OCI-LY7 (cell line): ENCODE measurements at regions not wholly inside any gene's neighbourhood (a gene's known extent, or its start where the extent isn't known, plus 50 kb on each side); places are given as distances from the start of the nearest gene placed in this dataset.

Source experiments
- CTCF ChIP-seq: fragments of 200-600 bp; sonication (generic); conservative IDR thresholded peaks from 2 replicates; pipeline ENCODE4 v1.5.1; 2014; ENCODE audit warnings: mild to moderate bottlenecking, antibody characterized with exemption, low read length, moderate library complexity, mixed read lengths
- EZH2phosphoT487 ChIP-seq: fragments of 200-600 bp; sonication (generic); IDR thresholded peaks from 2 replicates; pipeline ENCODE4 v1.6.1; 2018; ENCODE audit warnings: low read depth, borderline replicate concordance, mild to moderate bottlenecking, mixed run types, antibody characterized with exemption, low read length, moderate library complexity, mixed read lengths

DNA sequence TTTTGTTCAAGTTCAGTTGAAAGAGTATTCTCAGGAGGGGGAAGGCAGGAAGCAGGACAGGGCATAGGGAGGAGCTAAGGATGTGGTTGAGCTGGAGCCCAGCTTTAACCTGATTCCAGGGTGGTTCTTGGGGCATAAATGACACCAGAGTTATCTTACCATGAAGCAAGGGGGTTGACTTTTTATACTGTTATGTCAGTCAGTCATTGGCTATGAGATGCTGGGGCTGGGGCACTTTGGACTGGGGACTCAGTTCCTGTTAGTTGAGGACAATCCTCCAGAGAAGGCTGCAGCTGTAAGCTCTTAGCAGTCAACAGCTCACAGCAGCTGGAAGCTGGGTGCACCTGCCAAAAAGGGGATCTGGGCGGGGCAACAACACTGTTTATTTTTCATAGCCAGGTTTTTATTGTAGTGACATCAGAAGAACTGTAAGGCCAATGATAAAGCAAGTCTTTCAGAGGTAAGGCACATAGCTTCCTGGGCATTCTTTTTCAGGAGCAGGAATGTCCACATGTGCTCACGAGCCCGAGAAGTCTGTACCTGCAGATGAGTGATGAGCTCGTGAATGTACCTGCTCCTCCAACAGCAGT lies 78.5 kb downstream of the MID1IP1 start:
- TF ChIP-seq CTCF (no peak), EZH2phosphoT487 (no peak)
